ENCODE measurements at regions not wholly inside any gene's neighbourhood (a gene's known extent, or its start where the extent isn't known, plus 50 kb on each side); places are given as distances from the start of the nearest gene placed in this dataset.

DNA sequence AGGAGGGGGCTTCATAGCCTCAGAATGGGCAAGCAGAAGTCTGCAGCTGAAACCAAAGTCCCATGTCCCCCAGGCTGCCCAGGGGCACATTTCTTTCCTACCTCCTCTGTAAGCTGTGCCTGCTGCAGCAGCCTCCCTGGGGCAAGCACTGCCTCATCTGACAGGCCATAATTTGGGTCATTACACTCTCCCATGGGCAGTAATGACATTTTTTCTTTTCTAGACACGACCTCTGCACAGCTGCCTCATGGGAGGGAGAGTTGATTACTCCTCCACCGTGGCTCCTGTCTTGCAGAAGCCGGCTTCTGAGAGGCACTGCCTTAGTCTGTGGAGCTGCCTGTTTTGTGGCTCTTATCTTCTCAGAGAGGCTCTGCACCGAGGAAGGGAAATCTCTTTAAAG is 268.9 kb downstream of the TDRD15 start:
- DNase-seq, result no peak
- no peak overlapping the region for H3K27ac ChIP-seq
- in situ Hi-C loops (cut with MboI; ENCODE audit: low sequenced_read_pairs in 4 of 4) (no loop called here), intact Hi-C loops (cut with DNase I; ENCODE audit: low total_unique reads) (no loop called here)
- H3K9me3 ChIP-seq, result no peaks in the 10 kb centered on the region
- no peaks in the 10 kb centered on the region for H3K27me3 ChIP-seq
- H3K4me3 ChIP-seq, result no peak overlapping the region
- H3K4me1 ChIP-seq, result no peaks in the 10 kb centered on the region
- ATAC-seq, result no peak
- H3K36me3 ChIP-seq, result no peaks in the 10 kb centered on the region
- TF ChIP-seq CTCF (IDR thresholded peaks at IDR 0.05 in 4 of 5, conservative IDR thresholded peaks at IDR 0.05 in 1 of 5) (no peak), POLR2A (IDR thresholded peaks at IDR 0.05) (no peak)

DNA sequence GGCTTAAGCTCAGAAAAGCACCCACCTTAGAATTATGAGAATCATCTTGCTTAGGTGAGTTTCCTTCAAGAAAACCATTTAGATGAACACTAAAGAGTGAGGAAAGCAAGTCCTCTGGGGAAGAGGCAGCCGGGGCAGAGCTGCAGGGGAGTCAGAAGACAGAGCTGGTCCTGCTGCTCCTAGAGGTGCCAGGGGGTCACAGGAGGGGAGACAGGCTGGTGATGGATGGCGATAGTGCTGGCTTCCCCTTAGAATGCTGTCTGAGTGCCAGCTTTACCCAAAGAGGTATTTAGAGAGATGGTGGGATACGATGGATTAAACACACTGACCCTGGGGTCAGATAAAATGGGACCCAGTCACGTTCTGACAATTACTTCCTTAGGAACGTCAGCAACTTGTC is 269.4 kb downstream of the TDRD15 start:
- TF ChIP-seq CTCF (IDR thresholded peaks at IDR 0.05 in 4 of 5, conservative IDR thresholded peaks at IDR 0.05 in 1 of 5), result no peak
- TF ChIP-seq POLR2A (IDR thresholded peaks at IDR 0.05), result no peak
- no peaks in the 10 kb centered on the region for H3K36me3 ChIP-seq
- no peaks in the 10 kb centered on the region for H3K9me3 ChIP-seq
- no peaks in the 10 kb centered on the region for H3K27me3 ChIP-seq
- ATAC-seq (no peak), DNase-seq (no peak)
- H3K27ac ChIP-seq, result no peak overlapping the region
- intact Hi-C loops (cut with DNase I; ENCODE audit: low total_unique reads), result no loop called here
- H3K4me3 ChIP-seq, result no peak overlapping the region
- in situ Hi-C loops (cut with MboI; ENCODE audit: low sequenced_read_pairs in 4 of 4), result no loop called here
- no peaks in the 10 kb centered on the region for H3K4me1 ChIP-seq

DNA sequence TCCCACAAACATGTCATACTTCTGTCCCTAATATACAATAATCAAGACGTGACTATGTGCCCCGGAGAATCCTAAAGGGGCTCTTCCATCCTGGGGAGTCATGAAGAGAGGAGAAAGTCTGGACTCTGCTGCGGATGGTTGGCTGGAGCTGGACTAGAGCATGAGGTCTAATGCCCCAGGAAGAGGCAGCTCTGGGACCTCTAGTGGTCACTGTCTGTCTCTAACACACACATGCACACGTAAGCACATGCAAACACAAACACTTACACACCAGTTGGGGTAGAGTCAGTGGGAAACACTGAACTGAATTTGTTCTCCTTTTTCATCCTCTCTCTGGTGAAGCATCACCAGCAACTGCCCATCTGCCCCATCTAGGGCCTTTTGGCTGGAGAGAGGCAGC is 271.6 kb downstream of the TDRD15 start:
- ATAC-seq, result no peak
- DNase-seq, result no peak
- no peaks in the 10 kb centered on the region for H3K4me1 ChIP-seq
- intact Hi-C loops (cut with DNase I; ENCODE audit: low total_unique reads) (no loop called here), in situ Hi-C loops (cut with MboI; ENCODE audit: low sequenced_read_pairs in 4 of 4) (no loop called here)
- H3K9me3 ChIP-seq, result no peaks in the 10 kb centered on the region
- H3K36me3 ChIP-seq, result no peaks in the 10 kb centered on the region
- no peak overlapping the region for H3K4me3 ChIP-seq
- TF ChIP-seq POLR2A (IDR thresholded peaks at IDR 0.05), result no peak
- no peak for TF ChIP-seq CTCF (IDR thresholded peaks at IDR 0.05 in 4 of 5, conservative IDR thresholded peaks at IDR 0.05 in 1 of 5)
- no peak overlapping the region for H3K27ac ChIP-seq
- no peaks in the 10 kb centered on the region for H3K27me3 ChIP-seq

DNA sequence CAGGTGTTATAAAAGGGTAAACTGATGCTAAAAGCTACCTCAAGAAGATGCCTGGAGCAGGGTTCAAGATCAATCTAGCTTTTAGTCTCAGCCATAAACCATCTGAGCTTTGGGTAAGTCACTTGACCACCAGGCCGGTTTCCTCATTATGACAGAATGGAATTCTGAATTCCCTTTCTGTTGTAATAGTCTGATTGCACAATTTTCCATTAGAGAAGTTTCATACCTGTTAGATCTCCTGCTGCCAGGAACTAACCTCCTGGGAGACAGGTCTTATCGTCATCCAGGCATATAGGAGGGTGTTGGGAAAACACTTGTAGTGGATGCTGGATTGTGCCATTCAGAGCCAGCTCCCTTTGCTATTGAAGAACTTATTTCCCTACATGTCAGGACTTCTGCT is 272.5 kb downstream of the TDRD15 start:
- Histone ChIP-seq H3K27ac (no peak overlapping the region), H3K4me3 (no peak overlapping the region), H3K4me1 (no peaks in the 10 kb centered on the region), H3K36me3 (no peaks in the 10 kb centered on the region), H3K9me3 (no peaks in the 10 kb centered on the region), H3K27me3 (no peaks in the 10 kb centered on the region)
- ATAC-seq (no peak), DNase-seq (no peak)
- intact Hi-C loops (cut with DNase I; ENCODE audit: low total_unique reads) (no loop called here), in situ Hi-C loops (cut with MboI; ENCODE audit: low sequenced_read_pairs in 4 of 4) (no loop called here)
- no peak for TF ChIP-seq POLR2A (IDR thresholded peaks at IDR 0.05)

DNA sequence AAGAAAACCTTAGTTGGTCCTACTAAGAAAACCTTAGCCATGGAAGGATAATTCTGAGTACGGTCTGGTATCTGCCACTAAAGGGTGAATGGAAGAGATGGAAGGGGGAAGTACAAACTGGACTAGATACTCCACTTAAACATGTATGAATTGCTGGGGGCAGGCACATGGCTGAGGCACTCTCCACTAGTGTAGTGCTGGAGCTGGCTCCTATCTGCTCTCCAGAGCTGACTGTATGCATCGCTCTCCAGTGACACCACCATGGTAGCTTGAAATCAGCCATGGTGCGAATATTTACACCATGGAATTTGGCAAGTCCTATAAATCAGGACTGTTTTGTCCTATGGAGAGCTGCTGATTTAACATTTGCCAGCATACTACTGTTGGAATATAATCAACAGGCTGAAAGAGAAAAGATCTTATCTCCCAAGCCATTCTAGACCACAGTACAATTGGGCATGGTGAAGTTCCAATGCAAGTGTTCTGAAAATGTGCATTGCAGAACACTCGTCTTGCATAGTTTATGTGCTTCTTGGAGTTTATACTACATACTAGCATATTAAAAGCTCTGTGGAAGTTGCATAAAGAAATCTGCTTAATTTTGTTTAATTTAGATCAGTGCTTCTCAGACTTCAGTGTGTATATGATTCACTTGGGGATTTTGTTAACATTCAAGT is 277.4 kb downstream of the TDRD15 start:
- TF ChIP-seq CTCF (IDR thresholded peaks at IDR 0.05 in 4 of 5, conservative IDR thresholded peaks at IDR 0.05 in 1 of 5) (no peak), POLR2A (IDR thresholded peaks at IDR 0.05) (no peak)
- H3K4me1 ChIP-seq, result no peaks in the 10 kb centered on the region
- intact Hi-C loops (cut with DNase I; ENCODE audit: low total_unique reads) (no loop called here), in situ Hi-C loops (cut with MboI; ENCODE audit: low sequenced_read_pairs in 4 of 4) (no loop called here)
- H3K36me3 ChIP-seq, result no peaks in the 10 kb centered on the region
- H3K27me3 ChIP-seq, result no peaks in the 10 kb centered on the region
- ATAC-seq (no peak), DNase-seq (no peak)
- H3K27ac ChIP-seq, result no peak overlapping the region
- H3K9me3 ChIP-seq, result no peaks in the 10 kb centered on the region
- no peak overlapping the region for H3K4me3 ChIP-seq

All from gastrocnemius medialis (tissue), 4 donors.